ENCODE measurements at regions not wholly inside any gene's neighbourhood (a gene's known extent, or its start where the extent isn't known, plus 50 kb on each side); places are given as distances from the start of the nearest gene placed in this dataset.

GRCh38 chr14:38856798-38857197 lies 246.2 kb downstream of the SEC23A start:
- intact Hi-C loops (cut with micrococcal nuclease): no loop called here
- ATAC-seq: no peak

GRCh38 chr14:38855513-38855912 lies 247.5 kb downstream of the SEC23A start:
- ATAC-seq (no peak), DNase-seq (no peak)
- intact Hi-C loops (cut with micrococcal nuclease): no loop called here

More at GRCh38 chr14:38856798-38857197, 246.2 kb downstream of the SEC23A start:
- DNase-seq: no peak

- intact Hi-C loops (cut with micrococcal nuclease): no loop called here
- ATAC-seq (no peak), DNase-seq (no peak)
These were observed 251.9 kb downstream of the SEC23A start for GRCh38 chr14:38851111-38851510.

- no peak for ATAC-seq
- intact Hi-C loops (cut with micrococcal nuclease): no loop called here
- no peak for DNase-seq
These were observed 252.4 kb downstream of the SEC23A start for GRCh38 chr14:38850664-38851063.

GRCh38 chr14:38848243-38848935 lies 254.6 kb downstream of the SEC23A start:
- DNase-seq (no peak), ATAC-seq (no peak)
- intact Hi-C loops (cut with micrococcal nuclease): no loop called here

- intact Hi-C loops (cut with micrococcal nuclease): no loop called here
- ATAC-seq (no peak), DNase-seq (no peak)
These were observed 255.9 kb downstream of the SEC23A start for GRCh38 chr14:38847161-38847560.

- DNase-seq (no peak), ATAC-seq (no peak)
- intact Hi-C loops (cut with micrococcal nuclease): no loop called here
These were observed 263.2 kb downstream of the SEC23A start for GRCh38 chr14:38839694-38840365.

- intact Hi-C loops (cut with micrococcal nuclease): no loop called here
- DNase-seq (no peak), ATAC-seq (no peak)
These were observed 264.1 kb downstream of the SEC23A start for GRCh38 chr14:38838979-38839323.

- no peak for ATAC-seq
- no peak for DNase-seq
- intact Hi-C loops (cut with micrococcal nuclease): no loop called here
These were observed 264.7 kb downstream of the SEC23A start for GRCh38 chr14:38838049-38838978.

- ATAC-seq: no peak
- no peak for DNase-seq
- intact Hi-C loops (cut with micrococcal nuclease): no loop called here
These were observed 265.5 kb downstream of the SEC23A start for GRCh38 chr14:38837343-38838048.

- intact Hi-C loops (cut with micrococcal nuclease): no loop called here
- ATAC-seq: no peak
- DNase-seq: no peak
These were observed 266.5 kb downstream of the SEC23A start for GRCh38 chr14:38836539-38836938.

- DNase-seq: no peak
- intact Hi-C loops (cut with micrococcal nuclease): no loop called here
These were observed 267.2 kb downstream of the SEC23A start for GRCh38 chr14:38835874-38836273.

GRCh38 chr14:38828183-38828827 lies 274.7 kb downstream of the SEC23A start:
- ATAC-seq: no peak
- intact Hi-C loops (cut with micrococcal nuclease): no loop called here
- DNase-seq: no peak

More at GRCh38 chr14:38835874-38836273, 267.2 kb downstream of the SEC23A start:
- no peak for ATAC-seq

GRCh38 chr14:38824706-38825105 lies 278.3 kb downstream of the SEC23A start:
- intact Hi-C loops (cut with micrococcal nuclease): no loop called here
- no peak for DNase-seq

GRCh38 chr14:38818555-38818954 lies 284.5 kb downstream of the SEC23A start:
- DNase-seq: no peak
- intact Hi-C loops (cut with micrococcal nuclease): no loop called here
- ATAC-seq: no peak

More at GRCh38 chr14:38824706-38825105, 278.3 kb downstream of the SEC23A start:
- ATAC-seq: no peak

GRCh38 chr14:38808734-38809455 lies 294.1 kb downstream of the SEC23A start:
- intact Hi-C loops (cut with micrococcal nuclease): no loop called here
- no peak for DNase-seq
- ATAC-seq: no peak

- intact Hi-C loops (cut with micrococcal nuclease): no loop called here
These were observed 303.4 kb downstream of the SEC23A start for GRCh38 chr14:38799671-38800070.

GRCh38 chr14:38794677-38795076 lies 308.4 kb downstream of the SEC23A start:
- no peak for DNase-seq
- ATAC-seq: no peak
- intact Hi-C loops (cut with micrococcal nuclease): no loop called here

More at GRCh38 chr14:38799671-38800070, 303.4 kb downstream of the SEC23A start:
- DNase-seq (no peak), ATAC-seq (no peak)
